PC-9 (cell line): ENCODE measurements at regions not wholly inside any gene's neighbourhood (a gene's known extent, or its start where the extent isn't known, plus 50 kb on each side); places are given as distances from the start of the nearest gene placed in this dataset.

Experiments used
- BruUV-seq: library from RNA; stranded (reverse); fragments of 400-500 nt; replicated peaks from 2 replicates; lab custom pipeline; 2021; lab: Mats Ljungman, UMichigan
- CTCF ChIA-PET: fragments of 300-600 bp; sonication (Branson Sonifier 250); formaldehyde crosslinking; loops from one replicate; lab custom pipeline; 2022; ENCODE audit warnings: antibody characterized with exemption; lab: Charles Lee
- POLR2A ChIA-PET: fragments of 300-600 bp; sonication (Branson Sonifier 250); formaldehyde crosslinking; loops from one replicate; lab custom pipeline; 2022; ENCODE audit warnings: antibody characterized with exemption; ENCODE audit not compliant: unreplicated experiment; lab: Charles Lee
- DNase-seq, 2 experiments: peaks; one replicate each; pipeline versions ENCODE4 v3.0.0 to v3.0.0-alpha.2; 2015 to 2022; ENCODE audit warnings: mixed read lengths in 1 of 2
- H2AFZ ChIP-seq: fragments of 200-600 bp; sonication (generic); 2 replicates; pipeline ENCODE4 v1.8.1; 2017; ENCODE audit warnings: antibody characterized with exemption
- H3F3A ChIP-seq: fragments of 200-600 bp; sonication (generic); 2 replicates; pipeline ENCODE4 v1.8.1; 2017; ENCODE audit warnings: antibody characterized with exemption, mild to moderate bottlenecking, low read depth; ENCODE audit not compliant: insufficient read depth
- H3K27ac ChIP-seq: fragments of 200-600 bp; sonication (generic); 2 replicates; pipeline ENCODE4 v1.6.1; 2016; ENCODE audit warnings: mixed run types
- H3K27me3 ChIP-seq: fragments of 200-600 bp; sonication (generic); 2 replicates; pipeline ENCODE4 v1.6.1; 2016; ENCODE audit warnings: low read depth, mixed run types; ENCODE audit not compliant: insufficient read depth
- H3K36me3 ChIP-seq: fragments of 200-600 bp; sonication (generic); 2 replicates; pipeline ENCODE4 v1.6.1; 2016; ENCODE audit warnings: low read depth, mixed run types
- H3K4me1 ChIP-seq: fragments of 200-600 bp; sonication (generic); replicated peaks from 2 replicates; pipeline ENCODE4 v1.6.1; 2016; ENCODE audit warnings: mixed run types; ENCODE audit not compliant: insufficient read depth
- H3K4me2 ChIP-seq: fragments of 200-600 bp; sonication (generic); 2 replicates; pipeline ENCODE4 v1.6.1; 2017; ENCODE audit warnings: mixed run types
- H3K4me3 ChIP-seq: fragments of 200-600 bp; sonication (generic); 2 replicates; pipeline ENCODE4 v1.6.1; 2016; ENCODE audit warnings: mixed run types
- H3K79me2 ChIP-seq: fragments of 200-600 bp; sonication (generic); 2 replicates; pipeline ENCODE4 v1.6.1; 2017; ENCODE audit warnings: low read depth, mixed run types
- H3K9me2 ChIP-seq: fragments of 200-600 bp; sonication (generic); 2 replicates; pipeline ENCODE4 v1.8.1; 2017; ENCODE audit warnings: mild to moderate bottlenecking; ENCODE audit not compliant: insufficient read depth
- H3K9me3 ChIP-seq: fragments of 200-600 bp; sonication (generic); 2 replicates; pipeline ENCODE4 v1.8.1; 2016; ENCODE audit warnings: low read depth; ENCODE audit not compliant: insufficient read depth
- H4K20me1 ChIP-seq: fragments of 200-600 bp; sonication (generic); 2 replicates; pipeline ENCODE4 v1.8.1; 2017; ENCODE audit not compliant: insufficient read depth
- EZH2 ChIP-seq: fragments of 200-600 bp; sonication (generic); IDR thresholded peaks from 2 replicates; pipeline ENCODE4 v1.8.0; 2017; ENCODE audit warnings: antibody characterized with exemption, low read depth
- intact Hi-C: fragments of 100-400 bp; cut with micrococcal nuclease; formaldehyde crosslinking; loops from one replicate; pipeline ENCODE4 v1.10.0; 2022; ENCODE audit not compliant: unreplicated experiment
- TF ChIP-seq, protein P1 (sequence below): fragments of 200-600 bp; sonication (generic); conservative IDR thresholded peaks from 2 replicates; pipeline ENCODE4 v1.6.1; 2017; ENCODE audit warnings: mixed run types, antibody characterized with exemption, mild to moderate bottlenecking, moderate library complexity

DNA sequence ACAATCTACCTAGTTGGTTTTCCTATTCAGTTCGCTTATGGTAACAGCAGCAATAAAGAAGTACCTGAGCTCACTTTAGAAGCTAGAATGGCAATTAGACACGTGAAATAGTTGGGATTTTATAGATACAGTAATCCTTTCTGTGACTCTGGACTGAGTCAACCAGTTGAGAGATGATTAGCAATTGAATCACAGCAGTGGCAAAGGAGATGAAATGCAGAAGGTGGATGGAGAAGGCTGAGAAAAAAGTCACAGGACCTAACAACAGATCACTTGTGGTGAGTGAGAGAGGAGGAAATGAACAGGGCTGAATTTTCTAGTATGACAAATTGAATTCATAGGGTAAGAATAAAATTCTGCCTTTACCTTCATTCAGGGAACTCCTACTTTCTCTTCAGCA lies 197.1 kb upstream of the MAGEB18 start:
- POLR2A ChIA-PET: no interaction called here
- intact Hi-C loops: no loop called here
- CTCF ChIA-PET: no interaction called here
- Histone ChIP-seq H3K36me3 (no peaks in the 10 kb centered on the region), H3K9me2 (no peaks in the 10 kb centered on the region), H3K79me2 (no peaks in the 10 kb centered on the region), H3K4me2 (no peak overlapping the region), H3F3A (no peaks in the 10 kb centered on the region), H3K9me3 (no peaks in the 10 kb centered on the region), H3K4me1 (no peaks in the 10 kb centered on the region), H4K20me1 (no peaks in the 10 kb centered on the region), H3K27me3 (no peaks in the 10 kb centered on the region), H2AFZ (no peak overlapping the region), H3K27ac (no peak overlapping the region), H3K4me3 (no peak overlapping the region)
- DNase-seq: no peak
- BruUV-seq: no TSS peak
- TF ChIP-seq EZH2: no peak
- TF ChIP-seq, protein P1, sequence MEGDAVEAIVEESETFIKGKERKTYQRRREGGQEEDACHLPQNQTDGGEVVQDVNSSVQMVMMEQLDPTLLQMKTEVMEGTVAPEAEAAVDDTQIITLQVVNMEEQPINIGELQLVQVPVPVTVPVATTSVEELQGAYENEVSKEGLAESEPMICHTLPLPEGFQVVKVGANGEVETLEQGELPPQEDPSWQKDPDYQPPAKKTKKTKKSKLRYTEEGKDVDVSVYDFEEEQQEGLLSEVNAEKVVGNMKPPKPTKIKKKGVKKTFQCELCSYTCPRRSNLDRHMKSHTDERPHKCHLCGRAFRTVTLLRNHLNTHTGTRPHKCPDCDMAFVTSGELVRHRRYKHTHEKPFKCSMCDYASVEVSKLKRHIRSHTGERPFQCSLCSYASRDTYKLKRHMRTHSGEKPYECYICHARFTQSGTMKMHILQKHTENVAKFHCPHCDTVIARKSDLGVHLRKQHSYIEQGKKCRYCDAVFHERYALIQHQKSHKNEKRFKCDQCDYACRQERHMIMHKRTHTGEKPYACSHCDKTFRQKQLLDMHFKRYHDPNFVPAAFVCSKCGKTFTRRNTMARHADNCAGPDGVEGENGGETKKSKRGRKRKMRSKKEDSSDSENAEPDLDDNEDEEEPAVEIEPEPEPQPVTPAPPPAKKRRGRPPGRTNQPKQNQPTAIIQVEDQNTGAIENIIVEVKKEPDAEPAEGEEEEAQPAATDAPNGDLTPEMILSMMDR: no peak

- TF ChIP-seq, protein P1: no peak
- TF ChIP-seq EZH2: no peak
- Histone ChIP-seq H3F3A (no peaks in the 10 kb centered on the region), H3K9me3 (no peaks in the 10 kb centered on the region), H3K4me3 (no peak overlapping the region), H3K9me2 (no peaks in the 10 kb centered on the region), H3K79me2 (no peaks in the 10 kb centered on the region), H3K27ac (no peak overlapping the region), H2AFZ (no peak overlapping the region), H4K20me1 (no peaks in the 10 kb centered on the region), H3K4me1 (no peaks in the 10 kb centered on the region), H3K4me2 (no peak overlapping the region), H3K36me3 (no peaks in the 10 kb centered on the region), H3K27me3 (no peaks in the 10 kb centered on the region)
- ChIA-PET POLR2A (no interaction called here), CTCF (no interaction called here)
- BruUV-seq: no TSS peak
- DNase-seq: no peak
- intact Hi-C loops: no loop called here
These were observed 196.4 kb upstream of the MAGEB18 start for GRCh38 chrX:25941559-25942250.

DNA sequence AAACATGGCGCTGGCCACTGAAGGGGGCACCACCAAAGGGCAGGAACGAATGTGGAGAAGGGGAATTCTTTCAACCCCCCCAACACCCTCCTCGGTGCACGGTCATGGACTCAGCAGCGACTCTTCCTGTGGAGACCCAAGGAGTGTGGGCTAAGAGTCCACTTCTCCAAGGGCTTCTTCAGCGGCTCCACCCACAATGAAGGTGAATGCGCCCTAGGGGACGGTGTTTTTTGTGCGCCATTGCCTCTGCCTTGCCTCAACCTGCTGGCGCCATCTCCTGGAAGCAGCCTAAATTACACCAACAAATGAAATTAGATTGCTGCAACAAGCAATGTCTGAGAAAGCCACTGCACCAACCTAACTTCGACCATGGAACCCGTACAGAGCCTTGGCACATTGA lies 169.2 kb upstream of the MAGEB18 start:
- BruUV-seq: no TSS peak
- intact Hi-C loops: no loop called here
- Histone ChIP-seq H2AFZ (no peak overlapping the region), H3K9me2 (no peaks in the 10 kb centered on the region), H3K4me1 (no peaks in the 10 kb centered on the region), H3K36me3 (no peaks in the 10 kb centered on the region), H3F3A (no peaks in the 10 kb centered on the region), H4K20me1 (no peaks in the 10 kb centered on the region), H3K4me2 (no peak overlapping the region), H3K4me3 (no peak overlapping the region), H3K27ac (no peak overlapping the region), H3K27me3 (no peaks in the 10 kb centered on the region), H3K79me2 (no peaks in the 10 kb centered on the region), H3K9me3 (no peaks in the 10 kb centered on the region)
- POLR2A ChIA-PET: no interaction called here
- TF ChIP-seq EZH2: no peak
- TF ChIP-seq, protein P1: peak; percentile 54
- peak in 1 of 2 experiments; percentile 1 for DNase-seq
- CTCF ChIA-PET: no interaction called here
